GM12878 (cell line): ENCODE measurements at regions not wholly inside any gene's neighbourhood (a gene's known extent, or its start where the extent isn't known, plus 50 kb on each side); places are given as distances from the start of the nearest gene placed in this dataset.

Experiments
- CEBPB ChIP-seq, 2 experiments: fragments of 150-350 bp in 1 of 2; IDR thresholded peaks; 2 replicates each; pipeline ENCODE4 v1.6.1; 2012 to 2014; ENCODE audit warnings: low read depth in 2 of 2, low read length in 2 of 2, borderline replicate concordance in 1 of 2, inconsistent platforms in 1 of 2
- FOXM1 ChIP-seq: IDR thresholded peaks from 2 replicates; pipeline ENCODE4 v1.6.1; 2012; ENCODE audit warnings: low read depth, mild to moderate bottlenecking, inconsistent platforms, low read length, moderate library complexity
- HDAC2 ChIP-seq: fragments of 200-600 bp; sonication (generic); IDR thresholded peaks from 2 replicates; pipeline ENCODE4 v1.6.1; 2017
- JUNB ChIP-seq: IDR thresholded peaks from 2 replicates; pipeline ENCODE4 v1.6.1; 2016; ENCODE audit warnings: antibody characterized with exemption, mild to moderate bottlenecking
- MYC ChIP-seq: IDR thresholded peaks from 2 replicates; pipeline ENCODE4 v1.6.1; 2011; ENCODE audit warnings: mild to moderate bottlenecking, low read length, moderate library complexity, inconsistent platforms; ENCODE audit not compliant: insufficient read depth, insufficient replicate concordance, insufficient read length, severe bottlenecking
- POLR2A ChIP-seq: IDR thresholded peaks from 2 replicates; pipeline ENCODE4 v1.6.1; 2011; ENCODE audit warnings: low read depth, mild to moderate bottlenecking, low read length
- RCOR1 ChIP-seq: conservative IDR thresholded peaks from 2 replicates; pipeline ENCODE4 v1.6.1; 2012; ENCODE audit warnings: low read depth, low read length, improper control_type of control experiment
- RFX5 ChIP-seq: IDR thresholded peaks from 2 replicates; pipeline ENCODE4 v1.6.1; 2011; ENCODE audit warnings: low read depth, low read length, improper control_type of control experiment
- RUNX3 ChIP-seq: IDR thresholded peaks from 2 replicates; pipeline ENCODE4 v1.6.1; 2012; ENCODE audit warnings: low read length, inconsistent platforms
- SP1 ChIP-seq: IDR thresholded peaks from one replicate; pipeline ENCODE4 v1.6.1; 2011; ENCODE audit warnings: low read depth, low read length
- YBX1 ChIP-seq: fragments of 450-650 bp; IDR thresholded peaks from 2 replicates; pipeline ENCODE4 v1.6.1; 2016; ENCODE audit warnings: antibody characterized with exemption
- TF ChIP-seq, protein P1 (sequence below): fragments of 450-650 bp; IDR thresholded peaks from 2 replicates; pipeline ENCODE4 v1.6.1; 2016; ENCODE audit warnings: mild to moderate bottlenecking, moderate library complexity, borderline replicate concordance
- TF ChIP-seq, protein P2 (sequence below): fragments of 450-650 bp; IDR thresholded peaks from 2 replicates; pipeline ENCODE4 v1.6.1; 2016; ENCODE audit warnings: mild to moderate bottlenecking
- TF ChIP-seq, protein P3 (sequence below), 3 experiments: IDR thresholded peaks in 2 of 3; conservative IDR thresholded peaks in 1 of 3; 2 replicates each; pipeline ENCODE4 v1.5.1; 2011; ENCODE audit warnings: low read depth in 3 of 3, low read length in 3 of 3, mild to moderate bottlenecking in 3 of 3, control low read depth in 2 of 3, moderate library complexity in 2 of 3, inconsistent platforms in 1 of 3, mixed read lengths in 1 of 3; ENCODE audit not compliant: control insufficient read depth in 2 of 3, insufficient read depth in 1 of 3; ENCODE audit errors: extremely low read depth in 1 of 3

DNA sequence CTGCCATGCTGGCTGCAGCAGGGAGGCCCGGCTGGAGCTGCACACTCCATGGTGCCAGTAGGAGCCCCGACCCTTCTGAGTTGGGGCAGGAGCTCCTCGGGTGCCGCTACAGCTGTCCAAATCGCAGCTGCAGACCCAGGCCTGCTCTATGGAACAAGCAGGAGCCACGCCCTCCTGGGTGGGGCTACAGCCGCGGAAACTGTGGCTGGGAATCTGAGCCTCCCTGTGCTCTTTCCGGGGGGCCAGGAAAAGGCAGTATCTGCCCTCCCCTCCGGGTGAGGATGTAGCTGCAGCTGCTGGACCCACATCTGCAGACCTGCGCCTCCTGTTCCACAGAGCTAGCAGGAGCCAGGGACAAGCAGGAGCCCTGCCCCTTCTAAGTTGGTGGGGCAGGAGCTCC is 278.9 kb upstream of the ACTBL2 start:
- TF ChIP-seq RCOR1 (no peak), CEBPB (IDR thresholded peaks at IDR 0.05; ENCODE audit: borderline replicate concordance in 1 of 2, low read depth in 2 of 2, low read length in 2 of 2) (no peak), HDAC2 (no peak), JUNB (no peak), MYC (no peak), SP1 (no peak), YBX1 (no peak), FOXM1 (no peak), POLR2A (no peak), RFX5 (no peak), RUNX3 (no peak)
- TF ChIP-seq, protein P1, sequence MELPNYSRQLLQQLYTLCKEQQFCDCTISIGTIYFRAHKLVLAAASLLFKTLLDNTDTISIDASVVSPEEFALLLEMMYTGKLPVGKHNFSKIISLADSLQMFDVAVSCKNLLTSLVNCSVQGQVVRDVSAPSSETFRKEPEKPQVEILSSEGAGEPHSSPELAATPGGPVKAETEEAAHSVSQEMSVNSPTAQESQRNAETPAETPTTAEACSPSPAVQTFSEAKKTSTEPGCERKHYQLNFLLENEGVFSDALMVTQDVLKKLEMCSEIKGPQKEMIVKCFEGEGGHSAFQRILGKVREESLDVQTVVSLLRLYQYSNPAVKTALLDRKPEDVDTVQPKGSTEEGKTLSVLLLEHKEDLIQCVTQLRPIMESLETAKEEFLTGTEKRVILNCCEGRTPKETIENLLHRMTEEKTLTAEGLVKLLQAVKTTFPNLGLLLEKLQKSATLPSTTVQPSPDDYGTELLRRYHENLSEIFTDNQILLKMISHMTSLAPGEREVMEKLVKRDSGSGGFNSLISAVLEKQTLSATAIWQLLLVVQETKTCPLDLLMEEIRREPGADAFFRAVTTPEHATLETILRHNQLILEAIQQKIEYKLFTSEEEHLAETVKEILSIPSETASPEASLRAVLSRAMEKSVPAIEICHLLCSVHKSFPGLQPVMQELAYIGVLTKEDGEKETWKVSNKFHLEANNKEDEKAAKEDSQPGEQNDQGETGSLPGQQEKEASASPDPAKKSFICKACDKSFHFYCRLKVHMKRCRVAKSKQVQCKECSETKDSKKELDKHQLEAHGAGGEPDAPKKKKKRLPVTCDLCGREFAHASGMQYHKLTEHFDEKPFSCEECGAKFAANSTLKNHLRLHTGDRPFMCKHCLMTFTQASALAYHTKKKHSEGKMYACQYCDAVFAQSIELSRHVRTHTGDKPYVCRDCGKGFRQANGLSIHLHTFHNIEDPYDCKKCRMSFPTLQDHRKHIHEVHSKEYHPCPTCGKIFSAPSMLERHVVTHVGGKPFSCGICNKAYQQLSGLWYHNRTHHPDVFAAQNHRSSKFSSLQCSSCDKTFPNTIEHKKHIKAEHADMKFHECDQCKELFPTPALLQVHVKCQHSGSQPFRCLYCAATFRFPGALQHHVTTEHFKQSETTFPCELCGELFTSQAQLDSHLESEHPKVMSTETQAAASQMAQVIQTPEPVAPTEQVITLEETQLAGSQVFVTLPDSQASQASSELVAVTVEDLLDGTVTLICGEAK = no peak
- TF ChIP-seq, protein P2, sequence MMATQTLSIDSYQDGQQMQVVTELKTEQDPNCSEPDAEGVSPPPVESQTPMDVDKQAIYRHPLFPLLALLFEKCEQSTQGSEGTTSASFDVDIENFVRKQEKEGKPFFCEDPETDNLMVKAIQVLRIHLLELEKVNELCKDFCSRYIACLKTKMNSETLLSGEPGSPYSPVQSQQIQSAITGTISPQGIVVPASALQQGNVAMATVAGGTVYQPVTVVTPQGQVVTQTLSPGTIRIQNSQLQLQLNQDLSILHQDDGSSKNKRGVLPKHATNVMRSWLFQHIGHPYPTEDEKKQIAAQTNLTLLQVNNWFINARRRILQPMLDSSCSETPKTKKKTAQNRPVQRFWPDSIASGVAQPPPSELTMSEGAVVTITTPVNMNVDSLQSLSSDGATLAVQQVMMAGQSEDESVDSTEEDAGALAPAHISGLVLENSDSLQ = no peak
- TF ChIP-seq, protein P3, sequence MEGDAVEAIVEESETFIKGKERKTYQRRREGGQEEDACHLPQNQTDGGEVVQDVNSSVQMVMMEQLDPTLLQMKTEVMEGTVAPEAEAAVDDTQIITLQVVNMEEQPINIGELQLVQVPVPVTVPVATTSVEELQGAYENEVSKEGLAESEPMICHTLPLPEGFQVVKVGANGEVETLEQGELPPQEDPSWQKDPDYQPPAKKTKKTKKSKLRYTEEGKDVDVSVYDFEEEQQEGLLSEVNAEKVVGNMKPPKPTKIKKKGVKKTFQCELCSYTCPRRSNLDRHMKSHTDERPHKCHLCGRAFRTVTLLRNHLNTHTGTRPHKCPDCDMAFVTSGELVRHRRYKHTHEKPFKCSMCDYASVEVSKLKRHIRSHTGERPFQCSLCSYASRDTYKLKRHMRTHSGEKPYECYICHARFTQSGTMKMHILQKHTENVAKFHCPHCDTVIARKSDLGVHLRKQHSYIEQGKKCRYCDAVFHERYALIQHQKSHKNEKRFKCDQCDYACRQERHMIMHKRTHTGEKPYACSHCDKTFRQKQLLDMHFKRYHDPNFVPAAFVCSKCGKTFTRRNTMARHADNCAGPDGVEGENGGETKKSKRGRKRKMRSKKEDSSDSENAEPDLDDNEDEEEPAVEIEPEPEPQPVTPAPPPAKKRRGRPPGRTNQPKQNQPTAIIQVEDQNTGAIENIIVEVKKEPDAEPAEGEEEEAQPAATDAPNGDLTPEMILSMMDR (IDR thresholded peaks at IDR 0.05 in 2 of 3, conservative IDR thresholded peaks at IDR 0.05 in 1 of 3; ENCODE audit: control insufficient read depth in 2 of 3, extremely low read depth in 1 of 3, insufficient read depth in 1 of 3, low read depth in 3 of 3, low read length in 3 of 3) = no peak
